Left ventricle myocardium superior (tissue), 1 donor: ENCODE measurements at regions not wholly inside any gene's neighbourhood (a gene's known extent, or its start where the extent isn't known, plus 50 kb on each side); places are given as distances from the start of the nearest gene placed in this dataset.
A peak's percentile ranks its signal among the peaks of the same experiment; 100 is the strongest.

Experiments used
- ATAC-seq: fragments of 200-7000 bp; cut with Tn5 transposase; one replicate; pipeline ENCODE4 v1.9.1; 2020; ENCODE audit warnings: mild to moderate bottlenecking, moderate library complexity
- DNase-seq: peaks from one replicate; pipeline ENCODE4 v3.0.0-alpha.2; 2020
- intact Hi-C: fragments of 100-400 bp; cut with micrococcal nuclease; formaldehyde crosslinking; loops from one replicate; pipeline ENCODE4 v1.11.0; 2022
- donor health status: DM: no; HTN: yes; CAD: no; lungs with severe emphysema.

- no peak for ATAC-seq
- intact Hi-C loops = no loop called here
- no peak for DNase-seq
Observed at GRCh38 chr20:60862601-60863000, 389.5 kb upstream of the CDH4 start.

GRCh38 chr20:60863548-60863947 is 388.5 kb upstream of the CDH4 start:
- no peak for DNase-seq
- intact Hi-C loops = no loop called here

GRCh38 chr20:60867589-60867988 is 384.5 kb upstream of the CDH4 start:
- intact Hi-C loops = no loop called here
- ATAC-seq (no peak), DNase-seq (no peak)

More at GRCh38 chr20:60863548-60863947, 388.5 kb upstream of the CDH4 start:
- no peak for ATAC-seq

- ATAC-seq (no peak), DNase-seq (no peak)
- intact Hi-C loops = no loop called here
Observed at GRCh38 chr20:60868316-60868891, 383.7 kb upstream of the CDH4 start.

- intact Hi-C loops = no loop called here
- no peak for ATAC-seq
- no peak for DNase-seq
Observed at GRCh38 chr20:60869087-60869486, 383.0 kb upstream of the CDH4 start.

- ATAC-seq = no peak
- DNase-seq = no peak
- intact Hi-C loops = no loop called here
Observed at GRCh38 chr20:60869625-60870024, 382.4 kb upstream of the CDH4 start.

GRCh38 chr20:60870040-60870439 is 382.0 kb upstream of the CDH4 start:
- DNase-seq (no peak), ATAC-seq (no peak)
- intact Hi-C loops = no loop called here

- DNase-seq (no peak), ATAC-seq (peak; percentile 70)
- intact Hi-C loops = no loop called here
Observed at GRCh38 chr20:60872224-60872623, 379.8 kb upstream of the CDH4 start.

- no peak for DNase-seq
- intact Hi-C loops = no loop called here
- no peak for ATAC-seq
Observed at GRCh38 chr20:60877071-60877857, 374.8 kb upstream of the CDH4 start.

- DNase-seq (no peak), ATAC-seq (no peak)
- intact Hi-C loops = no loop called here
Observed at GRCh38 chr20:60882836-60883235, 369.2 kb upstream of the CDH4 start.

- DNase-seq (no peak), ATAC-seq (no peak)
- intact Hi-C loops = no loop called here
Observed at GRCh38 chr20:60883496-60883895, 368.6 kb upstream of the CDH4 start.

GRCh38 chr20:60884277-60884676 is 367.8 kb upstream of the CDH4 start:
- ATAC-seq (no peak), DNase-seq (no peak)
- intact Hi-C loops = no loop called here

GRCh38 chr20:60888771-60889170 is 363.3 kb upstream of the CDH4 start:
- ATAC-seq (no peak), DNase-seq (no peak)
- intact Hi-C loops = no loop called here

- ATAC-seq (no peak), DNase-seq (no peak)
- intact Hi-C loops = no loop called here
Observed at GRCh38 chr20:60892095-60892813, 359.8 kb upstream of the CDH4 start.

GRCh38 chr20:60894091-60894490 is 358.0 kb upstream of the CDH4 start:
- intact Hi-C loops = no loop called here
- no peak for ATAC-seq
- no peak for DNase-seq

GRCh38 chr20:60895363-60896079 is 356.5 kb upstream of the CDH4 start:
- no peak for DNase-seq
- no peak for ATAC-seq

GRCh38 chr20:60897976-60898375 is 354.1 kb upstream of the CDH4 start:
- DNase-seq (no peak), ATAC-seq (no peak)
- intact Hi-C loops = no loop called here

More at GRCh38 chr20:60895363-60896079, 356.5 kb upstream of the CDH4 start:
- intact Hi-C loops = no loop called here

- intact Hi-C loops = no loop called here
- ATAC-seq (no peak), DNase-seq (no peak)
Observed at GRCh38 chr20:60899320-60899719, 352.7 kb upstream of the CDH4 start.

- intact Hi-C loops = no loop called here
- no peak for ATAC-seq
- DNase-seq = no peak
Observed at GRCh38 chr20:60900618-60901017, 351.4 kb upstream of the CDH4 start.

- intact Hi-C loops = no loop called here
- ATAC-seq (no peak), DNase-seq (no peak)
Observed at GRCh38 chr20:60901831-60902230, 350.2 kb upstream of the CDH4 start.
